Mesothelial cell of epicardium (in vitro differentiated cells): ENCODE measurements at regions not wholly inside any gene's neighbourhood (a gene's known extent, or its start where the extent isn't known, plus 50 kb on each side); places are given as distances from the start of the nearest gene placed in this dataset.

ENCODE experiments used
- DNase-seq, 2 experiments: peaks; one replicate each; pipeline ENCODE4 v3.0.0; 2021; ENCODE audit warnings: low spot score in 2 of 2; ENCODE audit not compliant: unreplicated experiment in 2 of 2
- H3K27ac Mint-ChIP-seq: 2 replicates; pipeline ENCODE4 v1.8.0; 2021; ENCODE audit warnings: mixed read lengths
- H3K27me3 Mint-ChIP-seq: 2 replicates; pipeline ENCODE4 v1.8.0; 2021; ENCODE audit warnings: low read depth, mixed read lengths
- H3K36me3 Mint-ChIP-seq: 2 replicates; pipeline ENCODE4 v1.8.0; 2021; ENCODE audit warnings: mixed read lengths
- H3K4me1 Mint-ChIP-seq: 2 replicates; pipeline ENCODE4 v1.8.0; 2021; ENCODE audit warnings: mixed read lengths
- H3K4me3 Mint-ChIP-seq: 2 replicates; pipeline ENCODE4 v1.8.0; 2021; ENCODE audit warnings: mild to moderate bottlenecking, moderate library complexity, mixed read lengths
- H3K9me3 Mint-ChIP-seq: 2 replicates; pipeline ENCODE4 v1.8.0; 2021; ENCODE audit warnings: mixed read lengths
- CTCF ChIP-seq: fragments of 200-600 bp; sonication (generic); IDR thresholded peaks from one replicate; pipeline ENCODE4 v1.5.0; 2021; ENCODE audit warnings: antibody characterized with exemption; ENCODE audit not compliant: unreplicated experiment

GRCh38 chr4:53686521-53686920 is 95.2 kb upstream of the LNX1 start:
- no peak for DNase-seq
- Mint-ChIP-seq H3K27me3 (peaks cover 8% of the 10 kb centered on the region), H3K4me3 (no peak overlapping the region), H3K4me1 (peaks cover 14% of the 10 kb centered on the region), H3K36me3 (no peaks in the 10 kb centered on the region), H3K27ac (peak overlapping the region; percentile 15), H3K9me3 (no peaks in the 10 kb centered on the region)
- no peak for TF ChIP-seq CTCF

- no peak for TF ChIP-seq CTCF
- Mint-ChIP-seq H3K4me1 (peaks cover 14% of the 10 kb centered on the region), H3K27me3 (peaks cover under 1% of the 10 kb centered on the region), H3K36me3 (no peaks in the 10 kb centered on the region), H3K27ac (peak overlapping the region; percentile 85), H3K9me3 (peaks cover 5% of the 10 kb centered on the region), H3K4me3 (no peak overlapping the region)
- DNase-seq: no peak
These were observed 93.1 kb upstream of the LNX1 start for GRCh38 chr4:53684136-53685130.

- TF ChIP-seq CTCF: no peak
- DNase-seq: no peak
- Mint-ChIP-seq H3K27ac (no peak overlapping the region), H3K4me1 (peaks cover 14% of the 10 kb centered on the region), H3K27me3 (no peaks in the 10 kb centered on the region), H3K4me3 (no peak overlapping the region), H3K36me3 (no peaks in the 10 kb centered on the region), H3K9me3 (peaks cover 8% of the 10 kb centered on the region)
These were observed 91.6 kb upstream of the LNX1 start for GRCh38 chr4:53682908-53683307.

- H3K4me1 Mint-ChIP-seq: peaks cover 14% of the 10 kb centered on the region
- no peaks in the 10 kb centered on the region for H3K36me3 Mint-ChIP-seq
- no peak overlapping the region for H3K4me3 Mint-ChIP-seq
- DNase-seq: no peak
- no peak for TF ChIP-seq CTCF
- H3K27ac Mint-ChIP-seq: no peak overlapping the region
- peaks cover under 1% of the 10 kb centered on the region for H3K27me3 Mint-ChIP-seq
- peaks cover 11% of the 10 kb centered on the region for H3K9me3 Mint-ChIP-seq
These were observed 90.9 kb upstream of the LNX1 start for GRCh38 chr4:53682196-53682595.

- Mint-ChIP-seq H3K27me3 (peaks cover 1% of the 10 kb centered on the region), H3K4me1 (peaks cover 14% of the 10 kb centered on the region), H3K27ac (no peak overlapping the region), H3K4me3 (no peak overlapping the region), H3K36me3 (no peaks in the 10 kb centered on the region), H3K9me3 (peaks cover 12% of the 10 kb centered on the region)
- TF ChIP-seq CTCF: no peak
- no peak for DNase-seq
These were observed 89.3 kb upstream of the LNX1 start for GRCh38 chr4:53680598-53680997.
